NT2/D1 (cell line): ENCODE measurements at regions not wholly inside any gene's neighbourhood (a gene's known extent, or its start where the extent isn't known, plus 50 kb on each side); places are given as distances from the start of the nearest gene placed in this dataset.
A peak's percentile ranks its signal among the peaks of the same experiment; 100 is the strongest.

Experiments
- DNase-seq: peaks from one replicate; pipeline ENCODE4 v3.0.0-alpha.2; 2011; ENCODE audit warnings: low read depth, low spot score
- H3K27me3 ChIP-seq: 2 replicates; pipeline ENCODE4 v1.6.0; 2011; ENCODE audit warnings: mild to moderate bottlenecking; ENCODE audit not compliant: insufficient read length, insufficient read depth
- H3K36me3 ChIP-seq: 2 replicates; pipeline ENCODE4 v1.6.1; 2011; ENCODE audit warnings: mild to moderate bottlenecking, low read length, mixed read lengths; ENCODE audit not compliant: insufficient read depth, insufficient read length
- H3K4me1 ChIP-seq: 2 replicates; pipeline ENCODE4 v1.5.1; 2011; ENCODE audit not compliant: insufficient read depth, insufficient read length
- H3K4me3 ChIP-seq: 2 replicates; pipeline ENCODE4 v1.5.1; 2011; ENCODE audit warnings: low read depth; ENCODE audit not compliant: insufficient read length
- H3K9ac ChIP-seq: 2 replicates; pipeline ENCODE4 v1.6.0; 2011; ENCODE audit warnings: low read depth; ENCODE audit not compliant: insufficient read length
- H3K9me3 ChIP-seq: 2 replicates; pipeline ENCODE4 v1.5.1; 2011; ENCODE audit warnings: mild to moderate bottlenecking, low read length; ENCODE audit not compliant: insufficient read depth
- SUZ12 ChIP-seq: IDR thresholded peaks from 2 replicates; pipeline ENCODE4 v1.6.1; 2011; ENCODE audit not compliant: insufficient read length, insufficient read depth; ENCODE audit errors: extremely low read depth
- YY1 ChIP-seq: IDR thresholded peaks from 2 replicates; pipeline ENCODE4 v1.6.1; 2011; ENCODE audit not compliant: insufficient read length, insufficient read depth
- ZNF274 ChIP-seq: IDR thresholded peaks from 2 replicates; pipeline ENCODE4 v1.6.1; 2011; ENCODE audit warnings: mild to moderate bottlenecking, low read depth, low read length

DNA sequence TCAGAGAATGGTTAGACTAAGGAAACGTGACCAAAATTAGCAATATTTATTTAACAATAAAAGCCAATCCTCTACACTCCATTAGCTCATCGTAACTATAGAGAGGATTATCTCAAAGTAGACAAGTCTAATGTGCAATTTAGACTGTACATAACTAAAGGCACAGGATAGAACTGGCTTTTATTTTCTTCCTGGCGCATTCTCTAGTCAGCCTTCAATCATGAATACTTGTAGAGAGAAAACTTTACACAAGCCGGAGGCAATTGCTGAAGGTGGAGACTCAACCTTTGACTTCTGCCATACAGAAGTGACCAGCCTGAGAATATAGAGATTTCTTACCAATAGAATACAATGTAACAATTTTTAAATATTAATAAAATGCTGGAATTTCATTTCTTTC, 777.9 kb downstream of the LTN1 start:
- Histone ChIP-seq H3K9ac (no peak overlapping the region), H3K27me3 (no peaks in the 10 kb centered on the region), H3K36me3 (no peaks in the 10 kb centered on the region), H3K4me1 (no peaks in the 10 kb centered on the region), H3K4me3 (no peak overlapping the region), H3K9me3 (no peaks in the 10 kb centered on the region)
- no peak for DNase-seq
- TF ChIP-seq YY1 = no peak
- no peak for TF ChIP-seq SUZ12
- no peak for TF ChIP-seq ZNF274

- Histone ChIP-seq H3K4me1 (no peaks in the 10 kb centered on the region), H3K27me3 (no peaks in the 10 kb centered on the region), H3K36me3 (no peaks in the 10 kb centered on the region), H3K9me3 (no peaks in the 10 kb centered on the region), H3K4me3 (no peak overlapping the region), H3K9ac (no peak overlapping the region)
- TF ChIP-seq SUZ12 = no peak
- no peak for TF ChIP-seq YY1
- TF ChIP-seq ZNF274 = no peak
- DNase-seq = no peak
These were observed 779.4 kb downstream of the LTN1 start for GRCh38 chr21:28213261-28213660.

DNA sequence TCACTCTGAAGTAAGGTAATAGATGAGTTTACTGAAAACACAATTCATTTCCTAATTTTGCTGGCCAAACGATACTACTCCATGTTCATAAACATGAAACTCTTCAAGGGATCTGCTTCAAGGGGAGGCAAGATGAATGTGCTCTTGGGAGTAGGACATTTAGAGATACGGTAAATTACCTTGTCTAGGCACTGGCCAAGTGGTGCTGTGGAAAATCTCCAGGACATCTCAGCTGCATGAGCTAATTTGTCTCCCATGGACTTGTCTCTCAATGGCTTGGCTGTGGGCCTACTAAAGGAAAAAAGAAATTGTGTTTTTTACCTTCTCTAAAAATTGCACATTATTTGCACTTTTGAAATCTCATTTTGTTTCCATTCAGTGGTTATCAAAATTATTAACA, 780.6 kb downstream of the LTN1 start:
- H3K36me3 ChIP-seq = no peaks in the 10 kb centered on the region
- no peaks in the 10 kb centered on the region for H3K27me3 ChIP-seq
- no peaks in the 10 kb centered on the region for H3K4me1 ChIP-seq
- no peak for TF ChIP-seq ZNF274
- no peak for TF ChIP-seq SUZ12
- no peak for TF ChIP-seq YY1
- H3K9ac ChIP-seq = no peak overlapping the region
- H3K4me3 ChIP-seq = no peak overlapping the region
- DNase-seq = no peak
- no peaks in the 10 kb centered on the region for H3K9me3 ChIP-seq

- H3K4me3 ChIP-seq = no peak overlapping the region
- no peak for TF ChIP-seq YY1
- TF ChIP-seq SUZ12 = no peak
- TF ChIP-seq ZNF274 = no peak
- DNase-seq = no peak
- H3K4me1 ChIP-seq = no peaks in the 10 kb centered on the region
- no peaks in the 10 kb centered on the region for H3K36me3 ChIP-seq
- H3K27me3 ChIP-seq = no peaks in the 10 kb centered on the region
- no peak overlapping the region for H3K9ac ChIP-seq
- no peaks in the 10 kb centered on the region for H3K9me3 ChIP-seq
These were observed 785.1 kb downstream of the LTN1 start for GRCh38 chr21:28207436-28208173.

DNA sequence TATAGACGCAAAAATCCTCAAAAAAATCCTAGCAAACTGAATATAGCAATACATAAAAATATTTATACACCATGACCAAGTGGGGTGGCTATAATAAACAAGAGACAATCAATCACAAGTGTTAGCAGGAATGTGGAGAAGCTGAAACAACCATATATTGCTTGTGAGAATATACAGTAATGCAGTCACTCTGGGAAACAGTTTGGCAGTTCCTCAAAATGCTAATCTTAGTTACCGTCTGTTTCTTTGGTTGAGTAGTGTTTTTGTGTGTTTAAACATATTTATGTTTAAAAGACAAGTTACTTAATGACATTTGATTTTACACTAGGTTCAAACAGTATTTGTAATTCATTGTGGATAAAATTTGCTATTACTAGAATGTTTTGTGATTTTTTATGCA, 792.0 kb downstream of the LTN1 start:
- peaks cover 14% of the 10 kb centered on the region; the same call in 1 of the 2 replicates for H3K9me3 ChIP-seq
- no peak overlapping the region for H3K9ac ChIP-seq
- H3K27me3 ChIP-seq = no peaks in the 10 kb centered on the region
- H3K4me1 ChIP-seq = peaks cover 2% of the 10 kb centered on the region
- DNase-seq = no peak
- H3K36me3 ChIP-seq = no peaks in the 10 kb centered on the region
- no peak for TF ChIP-seq YY1
- TF ChIP-seq SUZ12 = no peak
- TF ChIP-seq ZNF274 = no peak
- no peak overlapping the region for H3K4me3 ChIP-seq

- H3K9ac ChIP-seq = no peak overlapping the region
- H3K27me3 ChIP-seq = no peaks in the 10 kb centered on the region
- H3K4me3 ChIP-seq = no peak overlapping the region
- no peaks in the 10 kb centered on the region for H3K36me3 ChIP-seq
- TF ChIP-seq YY1 (no peak), SUZ12 (no peak), ZNF274 (no peak)
- peak; percentile 9 for DNase-seq
- peaks cover 20% of the 10 kb centered on the region for H3K9me3 ChIP-seq
- peaks cover 2% of the 10 kb centered on the region for H3K4me1 ChIP-seq
These were observed 795.7 kb downstream of the LTN1 start for GRCh38 chr21:28196981-28197380.

GRCh38 chr21:28193189-28193588, 799.5 kb downstream of the LTN1 start:
- Histone ChIP-seq H3K9me3 (peaks cover 20% of the 10 kb centered on the region), H3K36me3 (no peaks in the 10 kb centered on the region), H3K4me1 (peaks cover 2% of the 10 kb centered on the region)

More at GRCh38 chr21:28193189-28193588, 799.5 kb downstream of the LTN1 start:
- H3K27me3 ChIP-seq = no peaks in the 10 kb centered on the region
- TF ChIP-seq SUZ12 (no peak), ZNF274 (no peak), YY1 (no peak)
- DNase-seq = peak; percentile 16
- no peak overlapping the region for H3K4me3 ChIP-seq
- no peak overlapping the region for H3K9ac ChIP-seq
